ENCODE measurements at regions not wholly inside any gene's neighbourhood (a gene's known extent, or its start where the extent isn't known, plus 50 kb on each side); places are given as distances from the start of the nearest gene placed in this dataset.

GRCh38 chr5:106368021-106368420 lies 1302.7 kb downstream of the EFNA5 start:
- no peak for TF ChIP-seq POLR2AphosphoS5 (IDR thresholded peaks at IDR 0.05; ENCODE audit: low read depth, low read length)
- TF ChIP-seq SIN3A (IDR thresholded peaks at IDR 0.05; ENCODE audit: borderline replicate concordance, insufficient read depth, low read length): no peak
- TF ChIP-seq FOXP2 (optimal IDR thresholded peaks at IDR 0.05; ENCODE audit: borderline replicate concordance, extremely low read depth, extremely low read length, insufficient read depth): no peak
- no peak for TF ChIP-seq TAF1 (IDR thresholded peaks at IDR 0.05; ENCODE audit: borderline replicate concordance, insufficient read depth, low read length)
- TF ChIP-seq REST (IDR thresholded peaks at IDR 0.05; ENCODE audit: insufficient read depth in 1 of 2, low read depth in 2 of 2, low read length in 2 of 2): no peak

GRCh38 chr5:106367281-106367680 lies 1303.5 kb downstream of the EFNA5 start:
- TF ChIP-seq FOXP2 (optimal IDR thresholded peaks at IDR 0.05; ENCODE audit: borderline replicate concordance, extremely low read depth, extremely low read length, insufficient read depth) (no peak), SIN3A (IDR thresholded peaks at IDR 0.05; ENCODE audit: borderline replicate concordance, insufficient read depth, low read length) (no peak), TAF1 (IDR thresholded peaks at IDR 0.05; ENCODE audit: borderline replicate concordance, insufficient read depth, low read length) (no peak), REST (IDR thresholded peaks at IDR 0.05; ENCODE audit: insufficient read depth in 1 of 2, low read depth in 2 of 2, low read length in 2 of 2) (no peak), POLR2AphosphoS5 (IDR thresholded peaks at IDR 0.05; ENCODE audit: low read depth, low read length) (no peak)

- TF ChIP-seq POLR2AphosphoS5 (IDR thresholded peaks at IDR 0.05; ENCODE audit: low read depth, low read length): no peak
- no peak for TF ChIP-seq TAF1 (IDR thresholded peaks at IDR 0.05; ENCODE audit: borderline replicate concordance, insufficient read depth, low read length)
- no peak for TF ChIP-seq FOXP2 (optimal IDR thresholded peaks at IDR 0.05; ENCODE audit: borderline replicate concordance, extremely low read depth, extremely low read length, insufficient read depth)
- no peak for TF ChIP-seq REST (IDR thresholded peaks at IDR 0.05; ENCODE audit: insufficient read depth in 1 of 2, low read depth in 2 of 2, low read length in 2 of 2)
- no peak for TF ChIP-seq SIN3A (IDR thresholded peaks at IDR 0.05; ENCODE audit: borderline replicate concordance, insufficient read depth, low read length)
These were observed 1307.2 kb downstream of the EFNA5 start for GRCh38 chr5:106363578-106363977.

GRCh38 chr5:106361905-106362304 lies 1308.8 kb downstream of the EFNA5 start:
- TF ChIP-seq SIN3A (IDR thresholded peaks at IDR 0.05; ENCODE audit: borderline replicate concordance, insufficient read depth, low read length) (no peak), TAF1 (IDR thresholded peaks at IDR 0.05; ENCODE audit: borderline replicate concordance, insufficient read depth, low read length) (no peak), FOXP2 (optimal IDR thresholded peaks at IDR 0.05; ENCODE audit: borderline replicate concordance, extremely low read depth, extremely low read length, insufficient read depth) (no peak), POLR2AphosphoS5 (IDR thresholded peaks at IDR 0.05; ENCODE audit: low read depth, low read length) (no peak), REST (IDR thresholded peaks at IDR 0.05; ENCODE audit: insufficient read depth in 1 of 2, low read depth in 2 of 2, low read length in 2 of 2) (no peak)

- TF ChIP-seq SIN3A (IDR thresholded peaks at IDR 0.05; ENCODE audit: borderline replicate concordance, insufficient read depth, low read length): no peak
- no peak for TF ChIP-seq FOXP2 (optimal IDR thresholded peaks at IDR 0.05; ENCODE audit: borderline replicate concordance, extremely low read depth, extremely low read length, insufficient read depth)
- TF ChIP-seq REST (IDR thresholded peaks at IDR 0.05; ENCODE audit: insufficient read depth in 1 of 2, low read depth in 2 of 2, low read length in 2 of 2): no peak
- no peak for TF ChIP-seq POLR2AphosphoS5 (IDR thresholded peaks at IDR 0.05; ENCODE audit: low read depth, low read length)
- TF ChIP-seq TAF1 (IDR thresholded peaks at IDR 0.05; ENCODE audit: borderline replicate concordance, insufficient read depth, low read length): no peak
These were observed 1339.3 kb downstream of the EFNA5 start for GRCh38 chr5:106331415-106331814.

Data from PFSK-1 (cell line).